GM23248 (cell line): ENCODE measurements at regions not wholly inside any gene's neighbourhood (a gene's known extent, or its start where the extent isn't known, plus 50 kb on each side); places are given as distances from the start of the nearest gene placed in this dataset.

Experiments used
- EZH2 ChIP-seq: fragments of 200-600 bp; sonication (generic); IDR thresholded peaks from 2 replicates; pipeline ENCODE4 v1.6.1; 2018; ENCODE audit warnings: antibody characterized with exemption, mild to moderate bottlenecking; ENCODE audit not compliant: insufficient read depth, poor library complexity, severe bottlenecking
- EZH2phosphoT487 ChIP-seq: fragments of 200-600 bp; sonication (generic); IDR thresholded peaks from 2 replicates; pipeline ENCODE4 v1.6.1; 2018; ENCODE audit warnings: antibody characterized with exemption, moderate library complexity, mild to moderate bottlenecking, low read depth; ENCODE audit not compliant: insufficient read depth

DNA sequence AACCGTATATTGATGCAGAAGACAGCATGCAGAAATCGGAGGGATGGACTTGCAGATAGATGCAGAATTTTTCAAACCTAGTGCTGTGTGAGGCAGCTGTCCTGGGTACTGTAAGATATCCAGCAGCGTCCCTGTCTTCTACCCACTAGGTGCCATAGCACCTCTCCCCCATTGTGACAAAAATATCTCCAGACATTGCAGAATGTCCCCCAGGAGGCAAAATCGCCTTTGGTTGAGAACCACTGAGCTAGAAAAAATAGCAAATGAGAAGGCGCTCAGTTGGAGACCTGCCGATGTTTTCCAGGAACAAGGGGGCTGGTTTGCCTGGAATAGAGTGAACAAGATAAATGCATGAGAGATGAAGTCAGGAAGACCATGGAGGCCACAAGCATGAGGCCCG lies 67.9 kb upstream of the TMEM132D start:
- TF ChIP-seq EZH2 (no peak), EZH2phosphoT487 (no peak)
